ENCODE measurements at regions not wholly inside any gene's neighbourhood (a gene's known extent, or its start where the extent isn't known, plus 50 kb on each side); places are given as distances from the start of the nearest gene placed in this dataset.

DNA sequence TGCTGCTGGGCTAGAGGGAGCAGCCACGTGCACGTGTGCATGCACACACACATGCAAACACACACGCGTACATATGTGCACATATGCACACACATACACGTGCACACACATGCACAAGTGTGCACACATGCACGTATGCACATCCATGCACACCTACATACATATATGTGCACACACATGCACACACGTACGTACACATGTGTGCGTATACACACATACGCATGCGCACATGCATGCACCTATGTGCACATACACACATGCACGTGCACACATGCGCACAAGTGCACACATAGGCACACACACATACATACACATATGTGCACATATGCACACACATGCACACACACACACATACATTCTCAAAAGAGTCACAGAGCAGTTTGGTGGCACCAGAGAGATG lies 85.9 kb upstream of the SLC25A33 start:
- ChIA-PET POLR2A (interaction anchor here (0.9 kb wide), 1 partner anchor 14 kb away, joined by 3 read pairs; no protein-coding TSS in a partner anchor), CTCF (ENCODE audit: low intra/inter-chr PET ratio, low total read pairs) (interaction anchor here (0.8 to 3.9 kb wide), 2 partner anchors 164 to 187 kb away, joined by 3 to 28 read pairs; no protein-coding TSS in a partner anchor)
- Histone ChIP-seq H3K36me3 (replicated peaks in 1 of 2; ENCODE audit: control insufficient read depth in 1 of 2, insufficient read depth in 2 of 2, low read length in 2 of 2) (no peaks in the 10 kb centered on the region), H3K9ac (ENCODE audit: insufficient read depth, low read depth, low read length) (no peak overlapping the region), H3K79me2 (ENCODE audit: insufficient read depth, low read length) (no peaks in the 10 kb centered on the region), H3K4me1 (ENCODE audit: insufficient read depth, low read length) (peaks cover 66% of the 10 kb centered on the region), H4K20me1 (ENCODE audit: insufficient read depth, low read length) (no peaks in the 10 kb centered on the region), H3K27ac (ENCODE audit: extremely low read length, insufficient read depth, low read length) (no peak overlapping the region), H3K4me2 (ENCODE audit: low read depth, low read length) (no peak overlapping the region), H2AFZ (ENCODE audit: low read length) (no peak overlapping the region), H3K9me3 (ENCODE audit: low read length) (no peaks in the 10 kb centered on the region), H3K4me3 (replicated peaks in 1 of 3; ENCODE audit: insufficient read depth in 1 of 3, low read depth in 2 of 3, low read length in 3 of 3) (no peak overlapping the region), H3K27me3 (ENCODE audit: control insufficient read depth in 1 of 2, insufficient read depth in 2 of 2, low read length in 2 of 2) (peaks cover 0 to 5% of the 10 kb centered on the region in 2 experiments; a peak in 2 of 5 replicates)
- DNase-seq (ENCODE audit: low spot score) (no peak), ATAC-seq (no peak), FAIRE-seq (no peak)
- BruUV-seq (replicated peaks), result no TSS peak
- TF ChIP-seq ZNF749 (CRISPR knock-in tag; IDR thresholded peaks at IDR 0.05; ENCODE audit: borderline replicate concordance), result peak; percentile 50; the same call in 1 of the 2 replicates
- TF ChIP-seq ZNF468 (CRISPR knock-in tag; IDR thresholded peaks at IDR 0.05), result 0 out of 2 replicates have a peak, but pooled peaks have one; percentile 23
- TF ChIP-seq CENPT (CRISPR knock-in tag; IDR thresholded peaks at IDR 0.05; ENCODE audit: low read depth), result 0 out of 2 replicates have a peak, but pooled peaks have one; percentile 81
- 0 out of 2 replicates have a peak, but pooled peaks have one; percentile 13 for TF ChIP-seq GABPA (IDR thresholded peaks at IDR 0.05; ENCODE audit: low read depth, low read length)
- TF ChIP-seq GABPA (CRISPR knock-in tag; IDR thresholded peaks at IDR 0.05; ENCODE audit: low read depth), result no peak
- no peak for TF ChIP-seq RORA (CRISPR knock-in tag; IDR thresholded peaks at IDR 0.05)
- no peak for TF ChIP-seq SCMH1 (CRISPR knock-in tag; IDR thresholded peaks at IDR 0.05; ENCODE audit: borderline replicate concordance)
- TF ChIP-seq, protein P1, sequence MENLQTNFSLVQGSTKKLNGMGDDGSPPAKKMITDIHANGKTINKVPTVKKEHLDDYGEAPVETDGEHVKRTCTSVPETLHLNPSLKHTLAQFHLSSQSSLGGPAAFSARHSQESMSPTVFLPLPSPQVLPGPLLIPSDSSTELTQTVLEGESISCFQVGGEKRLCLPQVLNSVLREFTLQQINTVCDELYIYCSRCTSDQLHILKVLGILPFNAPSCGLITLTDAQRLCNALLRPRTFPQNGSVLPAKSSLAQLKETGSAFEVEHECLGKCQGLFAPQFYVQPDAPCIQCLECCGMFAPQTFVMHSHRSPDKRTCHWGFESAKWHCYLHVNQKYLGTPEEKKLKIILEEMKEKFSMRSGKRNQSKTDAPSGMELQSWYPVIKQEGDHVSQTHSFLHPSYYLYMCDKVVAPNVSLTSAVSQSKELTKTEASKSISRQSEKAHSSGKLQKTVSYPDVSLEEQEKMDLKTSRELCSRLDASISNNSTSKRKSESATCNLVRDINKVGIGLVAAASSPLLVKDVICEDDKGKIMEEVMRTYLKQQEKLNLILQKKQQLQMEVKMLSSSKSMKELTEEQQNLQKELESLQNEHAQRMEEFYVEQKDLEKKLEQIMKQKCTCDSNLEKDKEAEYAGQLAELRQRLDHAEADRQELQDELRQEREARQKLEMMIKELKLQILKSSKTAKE (CRISPR knock-in tag; IDR thresholded peaks at IDR 0.05; ENCODE audit: borderline replicate concordance), result peak; percentile 41; the same call in 1 of the 2 replicates
- TF ChIP-seq, protein P2, sequence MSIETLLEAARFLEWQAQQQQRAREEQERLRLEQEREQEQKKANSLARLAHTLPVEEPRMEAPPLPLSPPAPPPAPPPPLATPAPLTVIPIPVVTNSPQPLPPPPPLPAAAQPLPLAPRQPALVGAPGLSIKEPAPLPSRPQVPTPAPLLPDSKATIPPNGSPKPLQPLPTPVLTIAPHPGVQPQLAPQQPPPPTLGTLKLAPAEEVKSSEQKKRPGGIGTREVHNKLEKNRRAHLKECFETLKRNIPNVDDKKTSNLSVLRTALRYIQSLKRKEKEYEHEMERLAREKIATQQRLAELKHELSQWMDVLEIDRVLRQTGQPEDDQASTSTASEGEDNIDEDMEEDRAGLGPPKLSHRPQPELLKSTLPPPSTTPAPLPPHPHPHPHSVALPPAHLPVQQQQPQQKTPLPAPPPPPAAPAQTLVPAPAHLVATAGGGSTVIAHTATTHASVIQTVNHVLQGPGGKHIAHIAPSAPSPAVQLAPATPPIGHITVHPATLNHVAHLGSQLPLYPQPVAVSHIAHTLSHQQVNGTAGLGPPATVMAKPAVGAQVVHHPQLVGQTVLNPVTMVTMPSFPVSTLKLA (IDR thresholded peaks at IDR 0.05), result peak; percentile 89
- 0 out of 2 replicates have a peak, but pooled peaks have one; percentile 32 for TF ChIP-seq ZHX1 (CRISPR knock-in tag; IDR thresholded peaks at IDR 0.05; ENCODE audit: low read depth)
- intact Hi-C loops (cut with micrococcal nuclease; ENCODE audit: unreplicated experiment) (no loop called here), in situ Hi-C loops (cut with HindIII; ENCODE audit: extremely low pct_ligation_motif_present, low pct_unique_long_range_greater_than_20kb) (no loop called here)
- 69% methylated on average over 13 of the region's 13 CpGs for WGBS (ENCODE audit: low lambda C conversion rate)
